NCI-H82 (cell line): ENCODE measurements at regions not wholly inside any gene's neighbourhood (a gene's known extent, or its start where the extent isn't known, plus 50 kb on each side); places are given as distances from the start of the nearest gene placed in this dataset.

Experiments
- DNase-seq: peaks from one replicate; lab custom pipeline; 2025; lab: John Stamatoyannopoulos, UW

DNA sequence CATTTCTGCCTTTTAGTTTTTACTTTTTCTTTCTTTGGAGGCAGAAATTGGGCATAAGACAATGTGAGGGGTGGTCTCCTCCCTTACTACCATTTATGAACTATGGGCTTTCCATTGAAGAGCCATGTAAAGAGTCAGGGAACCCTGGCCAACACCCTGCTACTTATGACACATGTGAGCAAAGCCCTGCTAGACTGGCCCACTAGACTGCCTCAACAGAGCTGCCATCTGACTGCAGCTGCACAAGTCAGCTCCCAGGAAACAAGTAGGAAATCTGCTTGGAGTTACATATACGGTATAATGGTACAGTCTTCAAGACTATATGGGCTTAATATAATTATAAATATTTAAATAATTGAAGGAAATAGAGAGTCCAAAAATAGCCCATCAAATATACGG, 816.8 kb downstream of the TRIB2 start:
- DNase-seq, result no peak

DNA sequence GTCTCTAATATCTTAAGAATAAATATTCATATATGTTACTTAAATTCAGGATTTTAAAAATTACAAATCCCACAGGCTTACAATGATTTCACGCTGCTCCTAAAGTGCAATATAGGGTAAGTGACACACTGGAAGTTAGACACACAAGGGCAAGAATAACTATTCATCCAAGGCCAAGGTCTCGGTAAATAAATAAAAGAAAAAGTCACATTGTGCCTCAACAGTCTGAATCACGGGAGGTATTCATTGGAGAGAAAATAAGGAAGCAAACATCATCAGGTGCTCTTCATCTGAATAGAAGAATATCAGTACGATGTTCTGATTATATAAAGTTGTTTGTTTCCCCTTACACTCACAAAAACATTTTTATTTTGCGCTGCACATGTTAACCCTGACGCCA, 820.2 kb downstream of the TRIB2 start:
- DNase-seq, result no peak

GRCh38 chr2:13537771-13538349, 821.1 kb downstream of the TRIB2 start:
- DNase-seq, result no peak

DNA sequence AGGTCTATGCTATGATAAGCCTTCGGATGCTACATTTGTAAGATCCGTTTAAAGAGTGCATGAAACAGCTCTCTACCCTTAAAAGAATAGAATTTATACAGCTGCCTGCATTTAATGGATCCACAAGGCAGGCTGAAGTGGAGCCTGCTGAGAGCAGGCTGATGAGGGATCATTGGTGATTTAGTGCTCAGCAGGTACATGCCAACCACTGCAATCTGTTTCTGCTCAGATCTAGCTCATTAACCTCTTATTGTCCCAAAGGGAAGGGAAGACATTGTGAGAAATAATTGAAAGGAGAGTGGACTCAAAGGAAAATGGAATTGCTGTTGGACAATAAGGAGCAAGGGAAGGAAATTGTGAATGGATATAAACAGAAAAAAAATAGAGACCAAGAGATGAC, 822.6 kb downstream of the TRIB2 start:
- DNase-seq, result no peak

GRCh38 chr2:13542061-13542460, 825.3 kb downstream of the TRIB2 start:
- no peak for DNase-seq

GRCh38 chr2:13542642-13543041, 825.9 kb downstream of the TRIB2 start:
- peak; percentile 31 for DNase-seq

DNA sequence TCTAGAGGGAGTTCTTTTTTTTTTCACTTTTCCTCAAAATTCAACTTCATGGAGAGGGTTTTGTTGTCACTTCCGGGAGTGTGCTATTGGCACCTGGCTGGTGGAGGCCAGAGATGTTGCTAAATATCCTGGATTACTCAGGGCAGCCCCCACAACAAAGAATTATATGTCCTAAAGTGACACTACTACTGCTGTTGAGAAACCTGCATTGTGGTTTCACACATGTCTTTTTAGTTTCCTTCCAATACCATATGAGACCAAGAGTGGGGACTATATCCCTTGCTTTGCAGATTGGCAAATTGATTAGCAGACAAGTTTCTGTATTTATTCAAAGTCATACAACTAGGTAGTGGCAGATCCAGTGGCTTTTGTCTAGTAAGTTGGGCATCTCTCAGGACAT, 826.8 kb downstream of the TRIB2 start:
- DNase-seq, result no peak

DNA sequence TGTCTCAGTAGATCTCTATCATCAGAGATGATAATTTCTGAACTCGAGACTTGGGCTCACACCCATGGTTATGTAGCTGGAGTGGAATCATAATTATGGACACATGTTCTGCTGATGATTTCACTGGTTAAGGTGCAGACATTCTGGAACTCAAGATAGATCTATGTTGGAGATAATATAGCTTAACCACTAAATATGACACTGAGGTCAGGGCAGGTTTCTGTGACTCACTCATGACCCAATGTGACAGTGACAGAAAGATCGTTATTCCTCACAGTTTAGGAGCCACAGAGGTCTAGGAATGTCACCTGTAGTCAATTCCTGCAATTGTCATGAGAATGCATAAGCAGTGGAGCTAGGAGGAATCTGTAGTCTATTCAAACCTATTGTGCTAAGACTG, 828.6 kb downstream of the TRIB2 start:
- no peak for DNase-seq

- no peak for DNase-seq
Measured at GRCh38 chr2:13546131-13546530, 829.4 kb downstream of the TRIB2 start.

DNA sequence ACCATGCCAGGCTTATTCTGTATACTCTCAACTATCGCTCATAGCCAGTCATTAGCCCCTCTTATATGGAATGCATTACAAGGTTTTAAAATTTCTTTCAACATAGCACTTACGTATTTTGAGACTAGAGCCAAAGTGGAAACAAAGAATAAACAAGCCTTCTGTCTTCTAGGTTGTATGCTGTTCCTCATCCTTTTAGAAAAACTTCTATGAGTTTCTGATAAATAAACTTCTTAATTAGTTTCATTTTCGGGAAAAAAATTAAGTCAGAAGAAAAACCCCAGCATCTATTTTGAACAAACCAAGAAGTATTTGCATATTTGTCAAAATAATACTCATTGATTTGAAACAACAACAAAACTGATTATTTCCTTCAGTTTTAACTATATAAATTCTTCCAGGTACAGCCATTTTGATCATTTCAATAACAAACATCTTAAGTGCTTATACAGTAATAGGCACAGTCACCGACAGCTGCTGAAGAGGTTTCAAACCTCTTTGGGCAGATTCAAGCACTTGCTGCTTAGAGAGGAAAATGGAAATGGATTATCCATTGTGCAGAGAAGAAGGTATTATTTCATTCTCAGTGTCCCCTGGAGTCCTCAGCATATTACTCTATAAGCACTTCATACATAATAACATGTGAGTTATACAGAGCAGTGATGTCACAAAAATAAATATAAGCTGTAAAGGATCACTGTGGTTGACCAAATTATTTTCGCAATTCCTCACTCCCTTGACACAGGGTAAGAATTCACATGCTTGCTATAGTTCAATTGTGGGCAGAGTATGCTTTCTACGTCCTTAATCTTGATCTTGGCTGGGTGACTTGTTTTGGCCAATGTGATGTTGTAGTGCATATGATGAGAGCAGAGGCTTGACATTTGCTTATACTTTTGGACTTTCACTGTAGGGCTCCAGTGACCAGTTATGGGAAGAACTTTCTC, 833.8 kb downstream of the TRIB2 start:
- no peak for DNase-seq

- no peak for DNase-seq
Measured at GRCh38 chr2:13558368-13558767, 841.6 kb downstream of the TRIB2 start.

- DNase-seq, result no peak
Measured at GRCh38 chr2:13560322-13560721, 843.6 kb downstream of the TRIB2 start.

- no peak for DNase-seq
Measured at GRCh38 chr2:13572466-13572865, 855.7 kb downstream of the TRIB2 start.

DNA sequence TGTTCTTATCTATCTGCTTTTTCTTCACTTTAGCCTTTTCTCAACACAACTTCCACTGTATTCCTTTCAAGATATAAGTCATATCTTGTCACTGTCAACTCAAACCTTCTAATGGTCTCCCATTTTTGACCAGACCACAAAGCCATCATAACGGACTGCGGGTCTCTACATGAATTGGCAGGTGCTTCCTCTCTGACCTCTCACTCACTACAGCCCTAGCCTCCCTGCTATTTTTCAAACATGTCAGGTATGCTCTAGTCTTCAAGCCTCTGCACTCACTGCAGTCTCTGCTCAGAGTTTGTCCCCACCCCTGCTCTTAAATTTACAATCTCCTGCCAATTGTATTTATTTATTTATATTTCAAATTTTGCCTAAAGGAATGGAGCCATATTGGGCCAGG, 858.1 kb downstream of the TRIB2 start:
- no peak for DNase-seq

DNA sequence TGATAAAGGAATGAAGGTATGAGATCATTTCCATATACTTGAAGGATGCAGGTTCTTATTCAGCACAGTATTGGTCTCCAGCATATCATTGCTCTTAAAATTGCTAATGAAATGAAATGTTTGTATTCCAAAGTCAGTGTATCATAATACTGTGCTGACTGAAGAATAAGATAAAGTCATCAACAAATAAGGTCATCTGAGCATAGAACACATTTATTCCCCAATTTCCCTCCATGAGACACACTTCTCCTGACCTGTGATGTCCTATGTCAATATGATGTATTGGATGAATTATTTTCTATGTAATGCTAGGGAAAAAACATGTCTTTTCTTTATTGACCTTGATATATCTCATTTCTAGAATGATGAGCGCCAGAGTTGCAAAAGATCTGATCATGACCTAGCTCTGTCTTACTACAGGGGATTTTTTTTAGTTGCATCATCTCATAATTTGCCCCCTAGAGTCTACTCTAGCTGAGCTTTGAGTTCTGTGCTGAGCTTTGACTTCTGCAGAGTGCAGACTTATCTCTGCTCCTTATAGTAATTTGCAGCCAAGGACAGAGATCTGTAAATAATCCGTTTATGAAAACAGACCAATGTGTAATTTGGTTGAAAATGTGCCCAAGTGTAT, 859.8 kb downstream of the TRIB2 start:
- no peak for DNase-seq

GRCh38 chr2:13578547-13578946, 861.8 kb downstream of the TRIB2 start:
- no peak for DNase-seq

DNA sequence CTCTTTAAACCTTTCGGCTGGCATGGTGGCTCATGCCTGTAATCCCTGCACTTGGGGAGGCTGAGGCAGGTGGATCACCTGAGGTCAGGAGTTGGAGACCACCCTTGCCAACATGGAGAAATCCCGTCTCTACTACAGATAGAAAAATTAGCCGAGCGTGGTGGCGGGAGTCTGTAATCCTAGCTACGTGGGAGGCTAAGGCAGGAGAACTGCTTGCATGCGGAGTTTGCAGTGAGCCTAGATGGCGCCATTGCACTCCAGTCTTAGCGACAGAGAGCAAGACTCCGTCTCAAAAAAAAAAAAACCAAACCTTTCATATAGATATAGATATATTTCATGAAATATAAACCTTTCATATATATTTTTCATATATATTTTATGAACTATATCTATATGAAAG, 864.7 kb downstream of the TRIB2 start:
- peak; percentile 4 for DNase-seq

DNA sequence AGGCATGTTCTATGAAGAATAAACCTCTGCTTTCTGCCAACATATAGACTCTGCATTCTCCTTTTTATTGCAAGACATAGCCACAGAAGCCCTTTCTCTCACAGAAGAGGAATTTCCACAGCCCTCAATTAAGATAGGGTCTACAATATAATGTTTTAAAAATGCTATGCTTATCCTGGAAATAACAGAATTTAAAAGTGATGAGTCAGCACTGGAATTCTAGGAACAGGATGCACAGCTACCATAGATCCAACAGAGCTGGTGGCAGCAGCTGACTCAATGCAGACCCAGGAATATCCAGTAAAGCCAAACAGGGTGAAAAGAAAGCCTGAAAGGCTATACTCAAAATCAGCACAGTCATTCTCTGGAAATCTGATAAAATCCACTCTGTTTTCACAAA, 866.9 kb downstream of the TRIB2 start:
- DNase-seq, result no peak

GRCh38 chr2:13584020-13584419, 867.3 kb downstream of the TRIB2 start:
- DNase-seq, result no peak

DNA sequence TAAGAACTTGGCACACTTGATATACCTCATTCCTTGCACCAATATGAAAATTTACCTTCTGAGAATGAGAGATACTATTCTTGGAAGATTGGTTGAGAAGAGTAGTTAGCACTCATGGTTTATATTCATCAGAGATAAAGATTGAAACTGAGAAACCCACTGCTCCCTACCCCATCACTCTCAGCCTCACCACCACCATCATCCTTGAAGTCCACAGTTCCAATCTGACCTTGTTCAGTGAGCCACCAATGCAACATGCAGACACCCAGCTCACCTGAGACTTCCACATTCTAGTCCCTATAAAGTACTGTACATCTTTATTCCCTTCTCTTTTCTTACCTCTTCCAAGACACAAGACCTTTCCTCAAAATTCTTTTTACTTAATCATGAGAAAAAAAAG, 869.0 kb downstream of the TRIB2 start:
- no peak for DNase-seq

- peak; percentile 79 for DNase-seq
Measured at GRCh38 chr2:13596233-13596632, 879.5 kb downstream of the TRIB2 start.

DNA sequence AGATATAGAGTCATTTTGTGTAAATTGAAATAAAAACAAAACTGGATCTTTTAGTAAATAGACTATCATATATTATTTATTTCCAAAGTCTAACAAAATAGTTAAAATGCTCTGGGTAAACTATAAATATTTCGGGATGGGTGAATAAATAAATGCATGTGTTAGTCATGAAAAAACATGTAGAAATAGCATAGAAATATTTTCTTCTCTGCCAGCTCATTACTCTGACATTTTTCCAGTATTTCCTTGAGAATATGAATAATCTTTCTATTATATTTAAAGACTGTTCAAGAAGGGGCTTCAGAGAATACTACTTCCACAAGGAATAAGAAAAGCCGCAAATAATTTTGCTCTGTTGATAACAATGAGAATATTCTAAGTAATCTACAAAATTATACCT, 880.4 kb downstream of the TRIB2 start:
- no peak for DNase-seq

DNA sequence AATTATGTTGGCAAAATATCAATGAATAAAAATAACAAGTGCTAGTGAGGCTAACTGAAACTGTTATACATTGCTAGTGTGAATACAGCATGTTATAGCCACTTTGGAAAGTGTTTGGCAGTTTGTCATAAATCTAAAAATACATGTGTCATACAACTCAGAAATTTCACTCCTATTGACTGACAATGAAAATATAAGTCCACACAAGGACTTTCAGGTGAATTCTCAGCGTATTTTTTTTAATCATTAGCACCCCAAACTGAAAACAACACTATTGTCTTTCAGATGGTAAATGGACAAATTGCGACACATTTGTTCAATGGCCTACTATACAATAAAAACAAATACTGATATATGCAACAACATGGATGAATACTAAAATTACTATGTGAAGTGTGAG, 884.8 kb downstream of the TRIB2 start:
- no peak for DNase-seq
